ENCODE measurements at regions not wholly inside any gene's neighbourhood (a gene's known extent, or its start where the extent isn't known, plus 50 kb on each side); places are given as distances from the start of the nearest gene placed in this dataset.
A peak's percentile ranks its signal among the peaks of the same experiment; 100 is the strongest.

GRCh38 chr14:101219896-101220703, 316.6 kb upstream of the RTL1 start:
- no peak overlapping the region for H3K27ac ChIP-seq
- WGBS, 5 donors: 59 to 66% (median 64%) methylated on average over 12 of the region's 12 CpGs
- H3K27me3 ChIP-seq: peaks cover 0 to 17% (median 0%) of the 10 kb centered on the region in 3 donors
- H3K9me3 ChIP-seq: peaks cover 0 to 4% (median 0%) of the 10 kb centered on the region in 4 donors
- peak in 1 of 3 donors; percentile 43 for TF ChIP-seq POLR2AphosphoS5 (IDR thresholded peaks at IDR 0.05)
- TF ChIP-seq EP300 (IDR thresholded peaks at IDR 0.05): no peak
- intact Hi-C loops (cut with DNase I; ENCODE audit: low total_unique reads): no loop called here
- H3K4me1 ChIP-seq: no peaks in the 10 kb centered on the region
- DNase-seq: peak; percentile 25 to 41
- no peaks in the 10 kb centered on the region for H3K36me3 ChIP-seq
- no peak overlapping the region for H3K4me3 ChIP-seq

- Histone ChIP-seq H3K27ac (no peak overlapping the region), H3K4me3 (no peak overlapping the region), H3K9me3 (no peaks in the 10 kb centered on the region), H3K27me3 (peaks cover 0 to 23% (median 0%) of the 10 kb centered on the region in 3 donors), H3K36me3 (no peaks in the 10 kb centered on the region), H3K4me1 (no peaks in the 10 kb centered on the region)
- DNase-seq: no peak
- intact Hi-C loops (cut with DNase I; ENCODE audit: low total_unique reads): no loop called here
- 81 to 88% (median 85%) methylated on average over 16 of the region's 16 CpGs for WGBS, 5 donors
- TF ChIP-seq CTCF (IDR thresholded peaks at IDR 0.05) (no peak), EP300 (IDR thresholded peaks at IDR 0.05) (no peak), POLR2A (IDR thresholded peaks at IDR 0.05) (no peak)
These were observed 317.5 kb upstream of the RTL1 start for GRCh38 chr14:101220921-101221510.

GRCh38 chr14:101221549-101222160, 318.1 kb upstream of the RTL1 start:
- H3K27ac ChIP-seq: no peak overlapping the region
- no peaks in the 10 kb centered on the region for H3K9me3 ChIP-seq
- peaks cover 0 to 20% (median 0%) of the 10 kb centered on the region in 3 donors for H3K27me3 ChIP-seq
- H3K36me3 ChIP-seq: no peaks in the 10 kb centered on the region
- no peaks in the 10 kb centered on the region for H3K4me1 ChIP-seq
- TF ChIP-seq CTCF (IDR thresholded peaks at IDR 0.05) (no peak), POLR2AphosphoS5 (IDR thresholded peaks at IDR 0.05) (no peak), POLR2A (IDR thresholded peaks at IDR 0.05) (no peak), EP300 (IDR thresholded peaks at IDR 0.05) (no peak)
- intact Hi-C loops (cut with DNase I; ENCODE audit: low total_unique reads): no loop called here
- peak in 1 of 2 donors; percentile 1 for DNase-seq
- H3K4me3 ChIP-seq: no peak overlapping the region
- WGBS, 5 donors: 72 to 90% (median 86%) methylated on average over 10 of the region's 10 CpGs

GRCh38 chr14:101222362-101223070, 319.0 kb upstream of the RTL1 start:
- no peaks in the 10 kb centered on the region for H3K4me1 ChIP-seq
- TF ChIP-seq EP300 (IDR thresholded peaks at IDR 0.05): no peak
- no peak for TF ChIP-seq POLR2A (IDR thresholded peaks at IDR 0.05)
- TF ChIP-seq POLR2AphosphoS5 (IDR thresholded peaks at IDR 0.05): no peak
- TF ChIP-seq CTCF (IDR thresholded peaks at IDR 0.05): no peak
- no peaks in the 10 kb centered on the region for H3K36me3 ChIP-seq
- no peak overlapping the region for H3K4me3 ChIP-seq
- WGBS, 5 donors: 74 to 83% (median 81%) methylated on average over 11 of the region's 11 CpGs
- no peaks in the 10 kb centered on the region for H3K9me3 ChIP-seq
- peaks cover 0 to 20% (median 0%) of the 10 kb centered on the region in 3 donors for H3K27me3 ChIP-seq
- intact Hi-C loops (cut with DNase I; ENCODE audit: low total_unique reads): no loop called here
- no peak overlapping the region for H3K27ac ChIP-seq
- DNase-seq: peak in 1 of 2 donors; percentile 47
